ENCODE measurements at regions not wholly inside any gene's neighbourhood (a gene's known extent, or its start where the extent isn't known, plus 50 kb on each side); places are given as distances from the start of the nearest gene placed in this dataset.

- TF ChIP-seq ZNF850 (CRISPR knock-in tag; conservative IDR thresholded peaks at IDR 0.05) = no peak
- TF ChIP-seq ZNF230 (CRISPR knock-in tag; IDR thresholded peaks at IDR 0.05) = no peak
- TF ChIP-seq ARID5B (CRISPR knock-in tag; IDR thresholded peaks at IDR 0.05) = peak; percentile 84
- TF ChIP-seq ZNF318 (CRISPR knock-in tag; IDR thresholded peaks at IDR 0.05) = no peak
- TF ChIP-seq FOXP1 (IDR thresholded peaks at IDR 0.05) = no peak
- TF ChIP-seq FOXP1 (CRISPR knock-in tag; IDR thresholded peaks at IDR 0.05) = peak; percentile 68; the same call in 1 of the 2 replicates
- 0 out of 2 replicates have a peak, but pooled peaks have one; percentile 37 for TF ChIP-seq RCOR2 (CRISPR knock-in tag; IDR thresholded peaks at IDR 0.05)
- no peak for TF ChIP-seq ZNF10 (CRISPR knock-in tag; IDR thresholded peaks at IDR 0.05; ENCODE audit: borderline replicate concordance, low read depth)
- TF ChIP-seq ZNF350 (CRISPR knock-in tag; IDR thresholded peaks at IDR 0.05; ENCODE audit: borderline replicate concordance, low read depth) = no peak
- TF ChIP-seq SIN3B (IDR thresholded peaks at IDR 0.05; ENCODE audit: low read length) = no peak
- TF ChIP-seq ZNF552 (CRISPR knock-in tag; IDR thresholded peaks at IDR 0.05; ENCODE audit: borderline replicate concordance) = no peak
- peak; percentile 56 for TF ChIP-seq ASH2L (IDR thresholded peaks at IDR 0.05; ENCODE audit: insufficient read length, low read depth, low read length)
- TF ChIP-seq WIZ (CRISPR knock-in tag; IDR thresholded peaks at IDR 0.05) = no peak
- peak; percentile 71 for TF ChIP-seq POGZ (CRISPR knock-in tag; IDR thresholded peaks at IDR 0.05)
- no peak for TF ChIP-seq SOX6 (IDR thresholded peaks at IDR 0.05)
- peak; percentile 83 for TF ChIP-seq SOX6 (CRISPR knock-in tag; IDR thresholded peaks at IDR 0.05)
- TF ChIP-seq ZNF740 (CRISPR knock-in tag; IDR thresholded peaks at IDR 0.05) = no peak
- no peak for TF ChIP-seq ZNF547 (CRISPR knock-in tag; IDR thresholded peaks at IDR 0.05)
- TF ChIP-seq NFYB (CRISPR knock-in tag; IDR thresholded peaks at IDR 0.05) = no peak
Observed at GRCh38 chr1:99579691-99580172, 66.2 kb upstream of the PALMD start (continued).
